GM19455 (cell line): ENCODE measurements at regions not wholly inside any gene's neighbourhood (a gene's known extent, or its start where the extent isn't known, plus 50 kb on each side); places are given as distances from the start of the nearest gene placed in this dataset.
A peak's percentile ranks its signal among the peaks of the same experiment; 100 is the strongest.
"Not testable (repeated sequence)": the region's sequence is repeated elsewhere in the genome, so short reads cannot be mapped to it uniquely, and the experiment has no call there.

Experiments
- ATAC-seq: cut with Tn5 transposase; IDR thresholded peaks from one replicate; pipeline ENCODE4 v1.9.1; 2021; ENCODE audit not compliant: unreplicated experiment

GRCh38 chr2:37569131-37569823 is 102.2 kb downstream of the CDC42EP3 start:
- ATAC-seq, result no peak

GRCh38 chr2:37569986-37570679 is 101.3 kb downstream of the CDC42EP3 start:
- ATAC-seq, result no peak

- ATAC-seq, result peak; percentile 78
Measured at GRCh38 chr2:37570773-37571586, 100.5 kb downstream of the CDC42EP3 start.

GRCh38 chr2:37571587-37572136 is 99.8 kb downstream of the CDC42EP3 start:
- no peak for ATAC-seq

- ATAC-seq, result peak; percentile 69
Measured at GRCh38 chr2:37573451-37574388, 97.7 kb downstream of the CDC42EP3 start.

GRCh38 chr2:37575780-37576179 is 95.7 kb downstream of the CDC42EP3 start:
- no peak for ATAC-seq

GRCh38 chr2:37576194-37576593 is 95.2 kb downstream of the CDC42EP3 start:
- ATAC-seq, result not testable (repeated sequence)

- ATAC-seq, result no peak
Measured at GRCh38 chr2:37576831-37577230, 94.6 kb downstream of the CDC42EP3 start.

GRCh38 chr2:37579192-37579713 is 92.2 kb downstream of the CDC42EP3 start:
- no peak for ATAC-seq

- not testable (repeated sequence) for ATAC-seq
Measured at GRCh38 chr2:37579949-37580348, 91.5 kb downstream of the CDC42EP3 start.

GRCh38 chr2:37581433-37581832 is 90.0 kb downstream of the CDC42EP3 start:
- no peak for ATAC-seq

- no peak for ATAC-seq
Measured at GRCh38 chr2:37582481-37583220, 88.8 kb downstream of the CDC42EP3 start.

GRCh38 chr2:37583402-37583801 is 88.0 kb downstream of the CDC42EP3 start:
- no peak for ATAC-seq

GRCh38 chr2:37583867-37584266 is 87.6 kb downstream of the CDC42EP3 start:
- no peak for ATAC-seq

- ATAC-seq, result no peak
Measured at GRCh38 chr2:37585295-37585908, 86.0 kb downstream of the CDC42EP3 start.

- peak; percentile 51 for ATAC-seq
Measured at GRCh38 chr2:37585982-37586621, 85.3 kb downstream of the CDC42EP3 start.

- ATAC-seq, result no peak
Measured at GRCh38 chr2:37586663-37587317, 84.7 kb downstream of the CDC42EP3 start.

- no peak for ATAC-seq
Measured at GRCh38 chr2:37587817-37588216, 83.6 kb downstream of the CDC42EP3 start.
